ENCODE measurements at regions not wholly inside any gene's neighbourhood (a gene's known extent, or its start where the extent isn't known, plus 50 kb on each side); places are given as distances from the start of the nearest gene placed in this dataset.

DNA sequence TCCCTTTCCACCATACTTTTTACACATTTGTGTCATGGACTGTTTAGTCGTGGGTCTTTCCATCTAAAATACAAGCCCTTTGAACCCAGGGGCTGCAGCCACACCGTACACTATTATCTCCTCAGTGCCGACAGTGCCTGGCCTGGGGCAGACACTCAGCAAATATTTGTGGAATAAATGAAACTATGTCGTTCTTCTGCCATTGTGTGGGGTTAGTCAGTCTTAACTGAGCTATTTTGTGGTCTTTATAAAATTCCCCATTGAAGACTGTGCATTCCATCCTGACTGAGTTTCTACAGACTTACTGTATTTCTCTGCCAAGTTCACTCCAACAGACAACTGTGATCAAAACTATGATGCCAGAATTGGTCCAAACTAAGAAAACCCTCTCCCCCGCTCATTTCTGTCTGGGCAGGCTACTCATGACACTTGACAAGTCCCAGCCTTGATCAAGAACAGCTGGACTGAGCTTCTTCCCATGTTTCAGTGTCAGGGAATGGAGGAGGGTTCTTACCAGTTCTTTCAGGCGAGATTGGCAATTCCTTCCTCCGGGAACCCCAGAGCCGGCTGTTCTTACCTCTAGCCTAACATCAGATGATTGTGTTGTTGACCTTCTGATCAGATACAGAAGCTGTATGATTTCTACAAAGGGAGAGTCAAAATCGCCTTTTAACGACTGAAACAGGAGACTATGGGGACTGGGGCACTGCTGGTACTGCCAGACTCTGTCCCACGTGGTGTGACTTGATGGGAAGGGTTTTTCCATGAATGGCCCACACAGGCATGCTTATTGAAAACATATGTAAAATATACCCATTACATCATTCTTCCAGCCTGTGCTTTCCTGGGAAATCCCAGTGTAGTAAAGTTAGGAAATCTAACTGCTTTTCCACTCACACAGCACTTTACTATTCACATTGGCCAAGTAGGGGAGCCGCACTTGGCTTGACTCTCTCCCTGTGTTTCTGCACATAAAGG lies 77.4 kb upstream of the NPAS2 start:
- Histone ChIP-seq H3K4me1 (ENCODE audit: control insufficient read depth, insufficient read depth, low read length) (no peaks in the 10 kb centered on the region), H3K9me3 (ENCODE audit: control insufficient read depth, insufficient read depth, low read depth, low read length) (no peaks in the 10 kb centered on the region), H3K36me3 (ENCODE audit: control insufficient read depth in 2 of 2, insufficient read depth in 1 of 2, low read length in 2 of 2) (no peaks in the 10 kb centered on the region), H3K4me3 (ENCODE audit: low read depth, low read length) (no peak overlapping the region), H3K27ac (ENCODE audit: extremely low read depth, low read depth, low read length) (no peak overlapping the region)
- no peak for TF ChIP-seq KLF16 (tag by site-specific recombination; IDR thresholded peaks at IDR 0.05)
- TF ChIP-seq ZNF223 (tag by site-specific recombination; IDR thresholded peaks at IDR 0.05): no peak
- TF ChIP-seq, protein P1, sequence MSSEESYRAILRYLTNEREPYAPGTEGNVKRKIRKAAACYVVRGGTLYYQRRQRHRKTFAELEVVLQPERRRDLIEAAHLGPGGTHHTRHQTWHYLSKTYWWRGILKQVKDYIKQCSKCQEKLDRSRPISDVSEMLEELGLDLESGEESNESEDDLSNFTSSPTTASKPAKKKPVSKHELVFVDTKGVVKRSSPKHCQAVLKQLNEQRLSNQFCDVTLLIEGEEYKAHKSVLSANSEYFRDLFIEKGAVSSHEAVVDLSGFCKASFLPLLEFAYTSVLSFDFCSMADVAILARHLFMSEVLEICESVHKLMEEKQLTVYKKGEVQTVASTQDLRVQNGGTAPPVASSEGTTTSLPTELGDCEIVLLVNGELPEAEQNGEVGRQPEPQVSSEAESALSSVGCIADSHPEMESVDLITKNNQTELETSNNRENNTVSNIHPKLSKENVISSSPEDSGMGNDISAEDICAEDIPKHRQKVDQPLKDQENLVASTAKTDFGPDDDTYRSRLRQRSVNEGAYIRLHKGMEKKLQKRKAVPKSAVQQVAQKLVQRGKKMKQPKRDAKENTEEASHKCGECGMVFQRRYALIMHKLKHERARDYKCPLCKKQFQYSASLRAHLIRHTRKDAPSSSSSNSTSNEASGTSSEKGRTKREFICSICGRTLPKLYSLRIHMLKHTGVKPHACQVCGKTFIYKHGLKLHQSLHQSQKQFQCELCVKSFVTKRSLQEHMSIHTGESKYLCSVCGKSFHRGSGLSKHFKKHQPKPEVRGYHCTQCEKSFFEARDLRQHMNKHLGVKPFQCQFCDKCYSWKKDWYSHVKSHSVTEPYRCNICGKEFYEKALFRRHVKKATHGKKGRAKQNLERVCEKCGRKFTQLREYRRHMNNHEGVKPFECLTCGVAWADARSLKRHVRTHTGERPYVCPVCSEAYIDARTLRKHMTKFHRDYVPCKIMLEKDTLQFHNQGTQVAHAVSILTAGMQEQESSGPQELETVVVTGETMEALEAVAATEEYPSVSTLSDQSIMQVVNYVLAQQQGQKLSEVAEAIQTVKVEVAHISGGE (tag by site-specific recombination; conservative IDR thresholded peaks at IDR 0.05; ENCODE audit: low read depth): no peak
- TF ChIP-seq, protein P2, sequence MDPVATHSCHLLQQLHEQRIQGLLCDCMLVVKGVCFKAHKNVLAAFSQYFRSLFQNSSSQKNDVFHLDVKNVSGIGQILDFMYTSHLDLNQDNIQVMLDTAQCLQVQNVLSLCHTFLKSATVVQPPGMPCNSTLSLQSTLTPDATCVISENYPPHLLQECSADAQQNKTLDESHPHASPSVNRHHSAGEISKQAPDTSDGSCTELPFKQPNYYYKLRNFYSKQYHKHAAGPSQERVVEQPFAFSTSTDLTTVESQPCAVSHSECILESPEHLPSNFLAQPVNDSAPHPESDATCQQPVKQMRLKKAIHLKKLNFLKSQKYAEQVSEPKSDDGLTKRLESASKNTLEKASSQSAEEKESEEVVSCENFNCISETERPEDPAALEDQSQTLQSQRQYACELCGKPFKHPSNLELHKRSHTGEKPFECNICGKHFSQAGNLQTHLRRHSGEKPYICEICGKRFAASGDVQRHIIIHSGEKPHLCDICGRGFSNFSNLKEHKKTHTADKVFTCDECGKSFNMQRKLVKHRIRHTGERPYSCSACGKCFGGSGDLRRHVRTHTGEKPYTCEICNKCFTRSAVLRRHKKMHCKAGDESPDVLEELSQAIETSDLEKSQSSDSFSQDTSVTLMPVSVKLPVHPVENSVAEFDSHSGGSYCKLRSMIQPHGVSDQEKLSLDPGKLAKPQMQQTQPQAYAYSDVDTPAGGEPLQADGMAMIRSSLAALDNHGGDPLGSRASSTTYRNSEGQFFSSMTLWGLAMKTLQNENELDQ (tag by site-specific recombination; IDR thresholded peaks at IDR 0.05; ENCODE audit: low read depth): no peak
- TF ChIP-seq, protein P3, sequence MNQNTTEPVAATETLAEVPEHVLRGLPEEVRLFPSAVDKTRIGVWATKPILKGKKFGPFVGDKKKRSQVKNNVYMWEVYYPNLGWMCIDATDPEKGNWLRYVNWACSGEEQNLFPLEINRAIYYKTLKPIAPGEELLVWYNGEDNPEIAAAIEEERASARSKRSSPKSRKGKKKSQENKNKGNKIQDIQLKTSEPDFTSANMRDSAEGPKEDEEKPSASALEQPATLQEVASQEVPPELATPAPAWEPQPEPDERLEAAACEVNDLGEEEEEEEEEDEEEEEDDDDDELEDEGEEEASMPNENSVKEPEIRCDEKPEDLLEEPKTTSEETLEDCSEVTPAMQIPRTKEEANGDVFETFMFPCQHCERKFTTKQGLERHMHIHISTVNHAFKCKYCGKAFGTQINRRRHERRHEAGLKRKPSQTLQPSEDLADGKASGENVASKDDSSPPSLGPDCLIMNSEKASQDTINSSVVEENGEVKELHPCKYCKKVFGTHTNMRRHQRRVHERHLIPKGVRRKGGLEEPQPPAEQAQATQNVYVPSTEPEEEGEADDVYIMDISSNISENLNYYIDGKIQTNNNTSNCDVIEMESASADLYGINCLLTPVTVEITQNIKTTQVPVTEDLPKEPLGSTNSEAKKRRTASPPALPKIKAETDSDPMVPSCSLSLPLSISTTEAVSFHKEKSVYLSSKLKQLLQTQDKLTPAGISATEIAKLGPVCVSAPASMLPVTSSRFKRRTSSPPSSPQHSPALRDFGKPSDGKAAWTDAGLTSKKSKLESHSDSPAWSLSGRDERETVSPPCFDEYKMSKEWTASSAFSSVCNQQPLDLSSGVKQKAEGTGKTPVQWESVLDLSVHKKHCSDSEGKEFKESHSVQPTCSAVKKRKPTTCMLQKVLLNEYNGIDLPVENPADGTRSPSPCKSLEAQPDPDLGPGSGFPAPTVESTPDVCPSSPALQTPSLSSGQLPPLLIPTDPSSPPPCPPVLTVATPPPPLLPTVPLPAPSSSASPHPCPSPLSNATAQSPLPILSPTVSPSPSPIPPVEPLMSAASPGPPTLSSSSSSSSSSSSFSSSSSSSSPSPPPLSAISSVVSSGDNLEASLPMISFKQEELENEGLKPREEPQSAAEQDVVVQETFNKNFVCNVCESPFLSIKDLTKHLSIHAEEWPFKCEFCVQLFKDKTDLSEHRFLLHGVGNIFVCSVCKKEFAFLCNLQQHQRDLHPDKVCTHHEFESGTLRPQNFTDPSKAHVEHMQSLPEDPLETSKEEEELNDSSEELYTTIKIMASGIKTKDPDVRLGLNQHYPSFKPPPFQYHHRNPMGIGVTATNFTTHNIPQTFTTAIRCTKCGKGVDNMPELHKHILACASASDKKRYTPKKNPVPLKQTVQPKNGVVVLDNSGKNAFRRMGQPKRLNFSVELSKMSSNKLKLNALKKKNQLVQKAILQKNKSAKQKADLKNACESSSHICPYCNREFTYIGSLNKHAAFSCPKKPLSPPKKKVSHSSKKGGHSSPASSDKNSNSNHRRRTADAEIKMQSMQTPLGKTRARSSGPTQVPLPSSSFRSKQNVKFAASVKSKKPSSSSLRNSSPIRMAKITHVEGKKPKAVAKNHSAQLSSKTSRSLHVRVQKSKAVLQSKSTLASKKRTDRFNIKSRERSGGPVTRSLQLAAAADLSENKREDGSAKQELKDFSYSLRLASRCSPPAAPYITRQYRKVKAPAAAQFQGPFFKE (tag by site-specific recombination; IDR thresholded peaks at IDR 0.05; ENCODE audit: borderline replicate concordance): no peak
- no peak for TF ChIP-seq ZNF529 (tag by site-specific recombination; IDR thresholded peaks at IDR 0.05; ENCODE audit: insufficient replicate concordance)
- TF ChIP-seq BCL11A (tag by site-specific recombination; IDR thresholded peaks at IDR 0.05; ENCODE audit: low read depth): no peak
- no peak for TF ChIP-seq ZBTB17 (tag by site-specific recombination; IDR thresholded peaks at IDR 0.05)
- TF ChIP-seq ZFP41 (tag by site-specific recombination; IDR thresholded peaks at IDR 0.05; ENCODE audit: borderline replicate concordance): no peak
- no peak for TF ChIP-seq ZNF266 (tag by site-specific recombination; IDR thresholded peaks at IDR 0.05; ENCODE audit: low read depth)
- no peak for TF ChIP-seq WT1 (tag by site-specific recombination; IDR thresholded peaks at IDR 0.05)
- no peak for TF ChIP-seq KLF1 (tag by site-specific recombination; IDR thresholded peaks at IDR 0.05)
- CTCF ChIA-PET: interaction anchor here (1.5 kb wide), 1 partner anchor 9 kb away, joined by 3 read pairs; no protein-coding TSS in a partner anchor
- POLR2A ChIA-PET: no interaction called here

All from HEK293 (cell line).